Loucy (cell line): ENCODE measurements at regions not wholly inside any gene's neighbourhood (a gene's known extent, or its start where the extent isn't known, plus 50 kb on each side); places are given as distances from the start of the nearest gene placed in this dataset.

ENCODE experiments used
- H2AFZ ChIP-seq: fragments of 200-600 bp; sonication (generic); 2 replicates; pipeline ENCODE4 v1.6.0; 2016; ENCODE audit warnings: antibody characterized with exemption, mild to moderate bottlenecking, low read length, moderate library complexity
- H3F3A ChIP-seq: fragments of 200-600 bp; 2 replicates; pipeline ENCODE4 v1.6.0; 2016; ENCODE audit warnings: antibody characterized with exemption, low read depth, mild to moderate bottlenecking
- H3K27me3 ChIP-seq: fragments of 200-600 bp; sonication (generic); 2 replicates; pipeline ENCODE4 v1.6.1; 2014; ENCODE audit warnings: low read length, mild to moderate bottlenecking; ENCODE audit not compliant: insufficient read depth, poor library complexity, severe bottlenecking
- H3K36me3 ChIP-seq: fragments of 200-600 bp; sonication (generic); 2 replicates; pipeline ENCODE4 v1.6.1; 2016; ENCODE audit warnings: low read length; ENCODE audit not compliant: insufficient read depth
- H3K4me1 ChIP-seq: fragments of 200-600 bp; sonication (generic); 2 replicates; pipeline ENCODE4 v1.5.1; 2014; ENCODE audit warnings: low read length, mild to moderate bottlenecking; ENCODE audit not compliant: insufficient read depth, poor library complexity, severe bottlenecking
- H3K4me2 ChIP-seq: fragments of 200-600 bp; sonication (generic); 2 replicates; pipeline ENCODE4 v1.6.0; 2014; ENCODE audit warnings: antibody characterized with exemption, low read length, low read depth, mild to moderate bottlenecking; ENCODE audit not compliant: poor library complexity, severe bottlenecking
- H3K4me3 ChIP-seq: fragments of 200-600 bp; sonication (generic); 2 replicates; pipeline ENCODE4 v1.5.1; 2014; ENCODE audit warnings: low read length, mild to moderate bottlenecking, mixed read lengths; ENCODE audit not compliant: poor library complexity, severe bottlenecking
- H3K79me2 ChIP-seq: fragments of 200-600 bp; sonication (generic); 2 replicates; pipeline ENCODE4 v1.6.1; 2014; ENCODE audit warnings: low read length; ENCODE audit not compliant: insufficient read depth
- H3K9ac ChIP-seq: fragments of 200-600 bp; sonication (generic); 2 replicates; pipeline ENCODE4 v1.6.0; 2014; ENCODE audit warnings: mild to moderate bottlenecking, low read depth, low read length, moderate library complexity; ENCODE audit not compliant: poor library complexity, severe bottlenecking
- H3K9me2 ChIP-seq: fragments of 200-600 bp; sonication (generic); replicated peaks from 2 replicates; pipeline ENCODE4 v1.6.1; 2016; ENCODE audit warnings: low read depth, low read length, mixed read lengths
- H3K9me3 ChIP-seq: fragments of 200-600 bp; sonication (generic); 2 replicates; pipeline ENCODE4 v1.6.1; 2014; ENCODE audit warnings: mild to moderate bottlenecking, antibody characterized with exemption, low read length, low read depth; ENCODE audit not compliant: insufficient read depth
- H4K20me1 ChIP-seq: fragments of 200-600 bp; sonication (generic); 2 replicates; pipeline ENCODE4 v1.6.0; 2014; ENCODE audit warnings: antibody characterized with exemption, low read length, mild to moderate bottlenecking; ENCODE audit not compliant: insufficient read depth, poor library complexity, severe bottlenecking
- EZH2phosphoT487 ChIP-seq: fragments of 200-600 bp; IDR thresholded peaks from 2 replicates; pipeline ENCODE4 v1.6.1; 2018; ENCODE audit warnings: antibody characterized with exemption, mild to moderate bottlenecking, moderate library complexity, borderline replicate concordance
- TF ChIP-seq, protein P1 (sequence below): fragments of 200-600 bp; sonication (generic); conservative IDR thresholded peaks from 2 replicates; pipeline ENCODE4 v1.5.1; 2014; ENCODE audit warnings: mild to moderate bottlenecking, antibody characterized with exemption, low read length

DNA sequence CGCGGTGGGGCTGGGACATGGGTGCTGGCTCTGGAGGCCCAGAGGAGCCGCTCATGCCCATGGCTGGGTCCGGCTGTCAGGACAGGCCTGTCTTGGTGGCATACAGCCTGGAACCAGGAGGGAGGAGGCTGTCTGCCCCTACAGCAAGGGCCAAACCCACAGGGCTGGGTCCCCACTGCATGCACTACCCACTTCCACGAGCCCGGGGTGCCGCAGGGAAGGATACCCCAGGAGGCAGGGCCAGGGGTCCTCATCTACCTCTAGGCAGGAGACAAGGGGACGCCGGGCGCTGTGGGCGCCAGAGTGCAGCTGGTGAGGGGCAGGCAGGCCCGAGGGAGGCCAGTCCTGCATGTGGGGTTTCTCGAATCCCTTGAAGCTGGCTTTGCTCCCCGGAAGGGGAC lies 95.1 kb upstream of the GPC1 start:
- no peak overlapping the region for H3K4me2 ChIP-seq
- peaks cover 6% of the 10 kb centered on the region; the same call in 1 of the 2 replicates for H3K9me3 ChIP-seq
- H3F3A ChIP-seq: no peaks in the 10 kb centered on the region
- no peaks in the 10 kb centered on the region for H3K36me3 ChIP-seq
- H2AFZ ChIP-seq: no peak overlapping the region
- no peak for TF ChIP-seq EZH2phosphoT487
- TF ChIP-seq, protein P1, sequence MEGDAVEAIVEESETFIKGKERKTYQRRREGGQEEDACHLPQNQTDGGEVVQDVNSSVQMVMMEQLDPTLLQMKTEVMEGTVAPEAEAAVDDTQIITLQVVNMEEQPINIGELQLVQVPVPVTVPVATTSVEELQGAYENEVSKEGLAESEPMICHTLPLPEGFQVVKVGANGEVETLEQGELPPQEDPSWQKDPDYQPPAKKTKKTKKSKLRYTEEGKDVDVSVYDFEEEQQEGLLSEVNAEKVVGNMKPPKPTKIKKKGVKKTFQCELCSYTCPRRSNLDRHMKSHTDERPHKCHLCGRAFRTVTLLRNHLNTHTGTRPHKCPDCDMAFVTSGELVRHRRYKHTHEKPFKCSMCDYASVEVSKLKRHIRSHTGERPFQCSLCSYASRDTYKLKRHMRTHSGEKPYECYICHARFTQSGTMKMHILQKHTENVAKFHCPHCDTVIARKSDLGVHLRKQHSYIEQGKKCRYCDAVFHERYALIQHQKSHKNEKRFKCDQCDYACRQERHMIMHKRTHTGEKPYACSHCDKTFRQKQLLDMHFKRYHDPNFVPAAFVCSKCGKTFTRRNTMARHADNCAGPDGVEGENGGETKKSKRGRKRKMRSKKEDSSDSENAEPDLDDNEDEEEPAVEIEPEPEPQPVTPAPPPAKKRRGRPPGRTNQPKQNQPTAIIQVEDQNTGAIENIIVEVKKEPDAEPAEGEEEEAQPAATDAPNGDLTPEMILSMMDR: no peak
- no peaks in the 10 kb centered on the region for H3K27me3 ChIP-seq
- no peak overlapping the region for H3K4me3 ChIP-seq
- no peaks in the 10 kb centered on the region for H3K9me2 ChIP-seq
- no peak overlapping the region for H3K9ac ChIP-seq
- H3K4me1 ChIP-seq: no peaks in the 10 kb centered on the region
- H4K20me1 ChIP-seq: no peaks in the 10 kb centered on the region
- no peaks in the 10 kb centered on the region for H3K79me2 ChIP-seq

DNA sequence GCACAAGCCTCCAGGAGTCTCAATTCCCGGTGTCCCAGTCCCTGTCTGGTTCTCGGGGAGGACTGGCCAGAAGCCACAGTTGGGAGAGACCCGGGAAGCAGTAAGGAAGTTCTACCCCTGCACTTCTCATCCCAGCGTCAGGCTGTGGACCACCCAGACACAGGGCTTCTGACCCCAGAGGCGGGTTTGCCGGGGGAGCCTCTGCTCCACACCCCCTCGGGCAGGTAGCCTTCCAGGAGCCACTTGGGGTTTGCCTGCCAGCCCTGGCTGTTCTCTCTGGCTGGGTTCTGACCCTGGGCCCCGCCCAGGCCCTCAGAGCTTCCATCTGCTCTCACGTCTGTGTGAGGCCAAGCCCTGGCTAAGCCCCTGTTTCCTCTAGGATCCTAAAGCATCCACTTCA lies 94.4 kb upstream of the GPC1 start:
- H3K27me3 ChIP-seq: no peaks in the 10 kb centered on the region
- no peak overlapping the region for H3K4me3 ChIP-seq
- no peaks in the 10 kb centered on the region for H3K4me1 ChIP-seq
- TF ChIP-seq, protein P1: no peak
- no peak for TF ChIP-seq EZH2phosphoT487
- H3K9me3 ChIP-seq: peaks cover 6% of the 10 kb centered on the region; the same call in 1 of the 2 replicates
- H3K9ac ChIP-seq: no peak overlapping the region
- H4K20me1 ChIP-seq: no peaks in the 10 kb centered on the region
- H3K79me2 ChIP-seq: no peaks in the 10 kb centered on the region
- no peaks in the 10 kb centered on the region for H3K9me2 ChIP-seq
- no peak overlapping the region for H3K4me2 ChIP-seq
- H3F3A ChIP-seq: no peaks in the 10 kb centered on the region
- no peak overlapping the region for H2AFZ ChIP-seq
- H3K36me3 ChIP-seq: no peaks in the 10 kb centered on the region

DNA sequence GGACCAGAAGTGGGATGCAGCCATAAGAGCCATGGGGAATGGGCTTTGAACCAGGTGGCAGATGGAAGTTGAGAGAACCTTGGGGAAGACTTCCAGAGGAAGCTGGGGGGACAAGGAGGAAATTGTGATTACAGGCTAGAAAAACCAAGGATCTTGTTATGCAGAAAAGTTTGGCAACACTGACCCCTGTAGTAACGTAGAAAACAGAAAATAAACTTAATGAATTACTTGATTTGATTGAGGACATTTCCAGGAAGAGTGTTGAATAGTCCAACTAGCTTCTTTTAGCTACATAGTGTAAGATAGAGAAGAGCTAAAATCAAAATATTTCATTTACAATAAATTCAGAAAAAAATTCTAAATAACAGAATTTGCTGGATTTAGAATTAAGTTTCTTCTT lies 91.9 kb upstream of the GPC1 start:
- no peak for TF ChIP-seq EZH2phosphoT487
- TF ChIP-seq, protein P1: no peak
- Histone ChIP-seq H3K9me3 (no peaks in the 10 kb centered on the region; the same call in 1 of the 2 replicates), H3F3A (no peaks in the 10 kb centered on the region), H4K20me1 (no peaks in the 10 kb centered on the region), H3K9me2 (no peaks in the 10 kb centered on the region), H3K79me2 (no peaks in the 10 kb centered on the region), H3K4me3 (no peak overlapping the region), H3K4me1 (no peaks in the 10 kb centered on the region), H3K9ac (no peak overlapping the region), H3K4me2 (no peak overlapping the region), H3K36me3 (no peaks in the 10 kb centered on the region), H2AFZ (no peak overlapping the region), H3K27me3 (no peaks in the 10 kb centered on the region)
